ENCODE measurements at regions not wholly inside any gene's neighbourhood (a gene's known extent, or its start where the extent isn't known, plus 50 kb on each side); places are given as distances from the start of the nearest gene placed in this dataset.
A peak's percentile ranks its signal among the peaks of the same experiment; 100 is the strongest.

- no peak for ATAC-seq
- H3K9me3 ChIP-seq: no peaks in the 10 kb centered on the region
- H3K27ac ChIP-seq: no peak overlapping the region
- H3K4me3 ChIP-seq: no peak overlapping the region
- DNase-seq: no peak
- H3K4me1 ChIP-seq: no peaks in the 10 kb centered on the region
- TF ChIP-seq CTCF (IDR thresholded peaks at IDR 0.05): no peak
- H3K27me3 ChIP-seq (ENCODE audit: low read depth): no peaks in the 10 kb centered on the region
- no peaks in the 10 kb centered on the region for H3K36me3 ChIP-seq
- intact Hi-C loops (cut with DNase I): no loop called here
Measured at GRCh38 chr3:189537135-189537534, 94.1 kb upstream of the TP63 start.

GRCh38 chr3:189547448-189547847 is 83.7 kb upstream of the TP63 start:
- H3K4me1 ChIP-seq: no peaks in the 10 kb centered on the region
- DNase-seq (no peak), ATAC-seq (no peak)
- no peaks in the 10 kb centered on the region for H3K36me3 ChIP-seq
- intact Hi-C loops (cut with DNase I): no loop called here
- H3K27ac ChIP-seq: no peak overlapping the region
- no peak overlapping the region for H3K4me3 ChIP-seq
- H3K9me3 ChIP-seq: peaks cover 11% of the 10 kb centered on the region
- H3K27me3 ChIP-seq (ENCODE audit: low read depth): no peaks in the 10 kb centered on the region
- no peak for TF ChIP-seq CTCF (IDR thresholded peaks at IDR 0.05)

GRCh38 chr3:189548053-189548452 is 83.1 kb upstream of the TP63 start:
- no peak for ATAC-seq
- intact Hi-C loops (cut with DNase I): no loop called here

GRCh38 chr3:189551007-189551406 is 80.2 kb upstream of the TP63 start:
- ATAC-seq (no peak), DNase-seq (no peak)
- H3K36me3 ChIP-seq: no peaks in the 10 kb centered on the region
- H3K4me1 ChIP-seq: no peaks in the 10 kb centered on the region
- H3K27me3 ChIP-seq (ENCODE audit: low read depth): no peaks in the 10 kb centered on the region
- peaks cover 11% of the 10 kb centered on the region for H3K9me3 ChIP-seq
- H3K27ac ChIP-seq: no peak overlapping the region
- H3K4me3 ChIP-seq: no peak overlapping the region
- intact Hi-C loops (cut with DNase I): no loop called here
- no peak for TF ChIP-seq CTCF (IDR thresholded peaks at IDR 0.05)

More at GRCh38 chr3:189548053-189548452, 83.1 kb upstream of the TP63 start:
- H3K4me1 ChIP-seq: no peaks in the 10 kb centered on the region
- H3K9me3 ChIP-seq: peaks cover 11% of the 10 kb centered on the region
- DNase-seq: no peak
- H3K27me3 ChIP-seq (ENCODE audit: low read depth): no peaks in the 10 kb centered on the region
- H3K36me3 ChIP-seq: no peaks in the 10 kb centered on the region
- TF ChIP-seq CTCF (IDR thresholded peaks at IDR 0.05): no peak
- H3K27ac ChIP-seq: no peak overlapping the region
- H3K4me3 ChIP-seq: no peak overlapping the region

GRCh38 chr3:189554868-189555557 is 76.2 kb upstream of the TP63 start:
- Histone ChIP-seq H3K4me1 (no peaks in the 10 kb centered on the region), H3K36me3 (no peaks in the 10 kb centered on the region), H3K9me3 (no peaks in the 10 kb centered on the region), H3K27me3 (ENCODE audit: low read depth) (no peaks in the 10 kb centered on the region), H3K27ac (no peak overlapping the region), H3K4me3 (no peak overlapping the region)
- no peak for TF ChIP-seq CTCF (IDR thresholded peaks at IDR 0.05)
- no peak for DNase-seq
- peak in 1 of 2 donors; percentile 35 for ATAC-seq
- intact Hi-C loops (cut with DNase I): no loop called here
